Endothelial cell of umbilical vein (primary cell): ENCODE measurements at regions not wholly inside any gene's neighbourhood (a gene's known extent, or its start where the extent isn't known, plus 50 kb on each side); places are given as distances from the start of the nearest gene placed in this dataset.

Experiments used
- BruUV-seq: library from RNA; stranded (reverse); fragments of 400-500 nt; replicated peaks from 2 replicates; lab custom pipeline; 2021; lab: Mats Ljungman, UMichigan
- CTCF ChIA-PET: fragments of 300-600, 350-600 bp; sonication (Branson Sonifier 250); formaldehyde crosslinking; loops from one replicate; lab custom pipeline; 2021; ENCODE audit warnings: antibody characterized with exemption, inconsistent platforms; lab: Charles Lee
- POLR2A ChIA-PET: fragments of 300-600, 350-600 bp; sonication (Branson Sonifier 250); formaldehyde crosslinking; loops from one replicate; lab custom pipeline; 2021; ENCODE audit warnings: antibody characterized with exemption, inconsistent platforms; lab: Charles Lee
- DNase-seq: peaks from one replicate; pipeline ENCODE4 v3.0.0-alpha.2; 2011; ENCODE audit warnings: low read depth, low spot score
- FAIRE-seq: peaks from 2 replicates; lab custom pipeline; 2011; peaks lifted over from hg19 to GRCh38; lab: Jason Lieb, UNC
- H2AFZ ChIP-seq: 2 replicates; pipeline ENCODE4 v1.6.0; 2012; ENCODE audit warnings: low read depth, low read length, control low read depth, inconsistent platforms
- H3K27ac ChIP-seq: 2 replicates; pipeline ENCODE4 v1.5.1; 2011; ENCODE audit warnings: low read depth, mild to moderate bottlenecking, control low read depth, low read length, moderate library complexity; ENCODE audit not compliant: insufficient read depth
- H3K27me3 ChIP-seq, 2 experiments: 2 replicates each; pipeline versions ENCODE4 v1.6.0 to v1.6.1; 2011; ENCODE audit warnings: low read length in 2 of 2, mixed read lengths in 1 of 2; ENCODE audit not compliant: control insufficient read depth in 2 of 2, insufficient read depth in 2 of 2
- H3K36me3 ChIP-seq, 2 experiments: 2 replicates in 1 of 2; 3 replicates in 1 of 2; pipeline ENCODE4 v1.5.1; 2011; ENCODE audit warnings: low read length in 2 of 2, mild to moderate bottlenecking in 1 of 2, moderate library complexity in 1 of 2; ENCODE audit not compliant: control insufficient read depth in 2 of 2, insufficient read depth in 2 of 2; ENCODE audit errors: extremely low read depth in 1 of 2
- H3K4me1 ChIP-seq: 3 replicates; pipeline ENCODE4 v1.5.1; 2011; ENCODE audit warnings: mild to moderate bottlenecking, low read length; ENCODE audit not compliant: control insufficient read depth, insufficient read depth; ENCODE audit errors: extremely low read depth
- H3K4me2 ChIP-seq: 2 replicates; pipeline ENCODE4 v1.6.1; 2011; ENCODE audit warnings: low read length, control low read depth, mixed read lengths; ENCODE audit not compliant: insufficient read depth
- H3K4me3 ChIP-seq, 3 experiments: fragments of 200-600 bp in 1 of 3; sonication (generic), shearing (Covaris generic) in 1 of 3; replicated peaks in 1 of 3; 2 replicates each; pipeline ENCODE4 v1.5.1; 2011 to 2016; ENCODE audit warnings: control low read depth in 3 of 3, low read length in 3 of 3, mild to moderate bottlenecking in 2 of 3, inconsistent platforms in 1 of 3, low read depth in 1 of 3, moderate library complexity in 1 of 3; ENCODE audit not compliant: insufficient read depth in 1 of 3
- H3K79me2 ChIP-seq: 2 replicates; pipeline ENCODE4 v1.6.0; 2012; ENCODE audit warnings: low read length, inconsistent platforms; ENCODE audit not compliant: control insufficient read depth, insufficient read depth
- H3K9ac ChIP-seq: replicated peaks from 2 replicates; pipeline ENCODE3; 2011; ENCODE audit warnings: low read length, control low read depth; ENCODE audit not compliant: insufficient read depth; ENCODE audit errors: extremely low read depth
- H3K9me1 ChIP-seq: replicated peaks from 3 replicates; pipeline ENCODE4 v1.6.0; 2011; ENCODE audit warnings: mild to moderate bottlenecking, low read length; ENCODE audit not compliant: control insufficient read depth, insufficient read depth; ENCODE audit errors: extremely low read depth
- H3K9me3 ChIP-seq: replicated peaks from 2 replicates; pipeline ENCODE4 v1.5.1; 2012; ENCODE audit warnings: low read length, inconsistent platforms; ENCODE audit not compliant: control insufficient read depth, insufficient read depth
- H4K20me1 ChIP-seq: replicated peaks from 2 replicates; pipeline ENCODE3; 2011; ENCODE audit warnings: mild to moderate bottlenecking, low read length; ENCODE audit not compliant: control insufficient read depth, insufficient read depth; ENCODE audit errors: extremely low read depth
- CTCF ChIP-seq, 2 donors: IDR thresholded peaks; 1 replicate in 1 of 2; 2 replicates in 1 of 2; pipeline ENCODE4 v1.5.1; 2011; ENCODE audit warnings: low read length in 2 of 2, mild to moderate bottlenecking in 2 of 2, moderate library complexity in 2 of 2, control low read depth in 1 of 2, inconsistent platforms in 1 of 2, low read depth in 1 of 2; ENCODE audit not compliant: insufficient read depth in 1 of 2; ENCODE audit errors: extremely low read depth in 1 of 2
- EZH2 ChIP-seq: IDR thresholded peaks from 2 replicates; pipeline ENCODE4 v1.6.1; 2012; ENCODE audit warnings: borderline replicate concordance, low read depth, mild to moderate bottlenecking, moderate library complexity, low read length, inconsistent platforms; ENCODE audit not compliant: severe bottlenecking
- FOS ChIP-seq: IDR thresholded peaks from 2 replicates; pipeline ENCODE4 v1.6.1; 2011; ENCODE audit warnings: mild to moderate bottlenecking, low read length, moderate library complexity, borderline replicate concordance; ENCODE audit not compliant: insufficient read depth
- GATA2 ChIP-seq: IDR thresholded peaks from 2 replicates; pipeline ENCODE4 v1.7.0; 2011; ENCODE audit warnings: low read depth, mild to moderate bottlenecking, moderate library complexity, mixed read lengths, low read length; ENCODE audit not compliant: insufficient read length, insufficient read depth
- JUN ChIP-seq: IDR thresholded peaks from 2 replicates; pipeline ENCODE4 v1.6.1; 2011; ENCODE audit warnings: borderline replicate concordance, low read depth; ENCODE audit not compliant: insufficient read length, insufficient read depth
- MAX ChIP-seq: IDR thresholded peaks from 2 replicates; pipeline ENCODE4 v1.6.1; 2011; ENCODE audit not compliant: insufficient read depth, insufficient read length
- MYC ChIP-seq: IDR thresholded peaks from one replicate; pipeline ENCODE4 v1.6.1; 2011; ENCODE audit warnings: mild to moderate bottlenecking, low read depth, low read length
- POLR2A ChIP-seq: IDR thresholded peaks from 2 replicates; pipeline ENCODE4 v1.6.1; 2012; ENCODE audit warnings: low read depth, mild to moderate bottlenecking, control low read depth, low read length
- POLR2AphosphoS5 ChIP-seq: IDR thresholded peaks from 2 replicates; pipeline ENCODE4 v1.6.1; 2012; ENCODE audit warnings: low read depth, mild to moderate bottlenecking, control low read depth, low read length, moderate library complexity; ENCODE audit not compliant: insufficient read depth
- dilution Hi-C: fragments of 300-500 bp; cut with MboI; formaldehyde crosslinking; loops from one replicate; pipeline ENCODE4 v1.15.0; 2019; ENCODE audit warnings: low sequenced_read_pairs; ENCODE audit not compliant: extremely low pct_ligation_motif_present
- intact Hi-C: fragments of 100-400 bp; cut with micrococcal nuclease; formaldehyde crosslinking; loops from one replicate; pipeline ENCODE4 v1.10.0; 2022

GRCh38 chr15:91605576-91605975, 247.9 kb upstream of the SLCO3A1 start:
- TF ChIP-seq FOS (no peak), POLR2A (no peak), JUN (no peak), POLR2AphosphoS5 (no peak), GATA2 (no peak), MYC (no peak), CTCF (IDR thresholded peaks at IDR 0.05; ENCODE audit: extremely low read depth in 1 of 2, insufficient read depth in 1 of 2, low read depth in 1 of 2, low read length in 2 of 2) (no peak), EZH2 (no peak), MAX (no peak)
- H3K27me3 ChIP-seq, result no peaks in the 10 kb centered on the region
- H3K9ac ChIP-seq, result no peak overlapping the region
- H3K9me3 ChIP-seq, result peaks cover 2% of the 10 kb centered on the region
- no peaks in the 10 kb centered on the region for H3K36me3 ChIP-seq
- H3K4me3 ChIP-seq, result no peak overlapping the region
- POLR2A ChIA-PET, result no interaction called here
- no peak overlapping the region for H2AFZ ChIP-seq
- H4K20me1 ChIP-seq, result no peaks in the 10 kb centered on the region
- no TSS peak for BruUV-seq
- H3K9me1 ChIP-seq, result no peaks in the 10 kb centered on the region
- H3K4me2 ChIP-seq, result no peak overlapping the region
- CTCF ChIA-PET, result no interaction called here
- no peaks in the 10 kb centered on the region for H3K4me1 ChIP-seq
- intact Hi-C loops (no loop called here), dilution Hi-C loops (no loop called here)
- H3K79me2 ChIP-seq, result no peaks in the 10 kb centered on the region
- DNase-seq, result no peak
- no peak overlapping the region for H3K27ac ChIP-seq
- FAIRE-seq, result no peak
